C4-2B (cell line): ENCODE measurements at regions not wholly inside any gene's neighbourhood (a gene's known extent, or its start where the extent isn't known, plus 50 kb on each side); places are given as distances from the start of the nearest gene placed in this dataset.

ENCODE experiments used
- CTCF ChIP-seq: fragments of 450-650 bp; conservative IDR thresholded peaks from 2 replicates; pipeline ENCODE4 v1.5.1; 2017; ENCODE audit warnings: mild to moderate bottlenecking
- ZFX ChIP-seq: fragments of 450-650 bp; IDR thresholded peaks from 2 replicates; pipeline ENCODE4 v1.6.1; 2017

GRCh38 chr13:74305876-74306275 lies 171.7 kb upstream of the KLF12 start:
- TF ChIP-seq CTCF: no peak
- no peak for TF ChIP-seq ZFX
